HG02938 (cell line): ENCODE measurements at regions not wholly inside any gene's neighbourhood (a gene's known extent, or its start where the extent isn't known, plus 50 kb on each side); places are given as distances from the start of the nearest gene placed in this dataset.
"Not testable (repeated sequence)": the region's sequence is repeated elsewhere in the genome, so short reads cannot be mapped to it uniquely, and the experiment has no call there.

ENCODE experiments used
- ATAC-seq: cut with Tn5 transposase; IDR thresholded peaks from one replicate; pipeline ENCODE4 v1.9.1; 2021; ENCODE audit warnings: mild to moderate bottlenecking, moderate library complexity; ENCODE audit not compliant: unreplicated experiment

DNA sequence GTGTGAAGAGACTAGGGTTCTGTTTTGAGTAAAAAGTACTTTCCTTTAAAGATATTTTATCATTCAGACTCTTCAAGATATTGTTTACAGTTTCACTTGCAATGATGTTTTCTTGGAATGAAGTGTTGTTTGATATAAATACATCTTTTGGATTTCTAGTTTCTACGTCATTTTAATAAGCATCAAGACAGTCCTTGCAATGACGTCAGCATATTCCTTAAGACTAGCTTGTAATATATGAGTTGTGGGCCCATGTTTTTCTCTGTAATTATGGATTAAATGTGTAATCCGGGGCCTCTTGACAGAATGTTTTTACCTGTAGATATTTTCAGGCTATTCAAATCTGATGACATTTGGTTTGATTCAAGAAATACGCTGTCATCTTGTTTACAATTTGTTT, 66.1 kb downstream of the RBMX2 start:
- no peak for ATAC-seq

DNA sequence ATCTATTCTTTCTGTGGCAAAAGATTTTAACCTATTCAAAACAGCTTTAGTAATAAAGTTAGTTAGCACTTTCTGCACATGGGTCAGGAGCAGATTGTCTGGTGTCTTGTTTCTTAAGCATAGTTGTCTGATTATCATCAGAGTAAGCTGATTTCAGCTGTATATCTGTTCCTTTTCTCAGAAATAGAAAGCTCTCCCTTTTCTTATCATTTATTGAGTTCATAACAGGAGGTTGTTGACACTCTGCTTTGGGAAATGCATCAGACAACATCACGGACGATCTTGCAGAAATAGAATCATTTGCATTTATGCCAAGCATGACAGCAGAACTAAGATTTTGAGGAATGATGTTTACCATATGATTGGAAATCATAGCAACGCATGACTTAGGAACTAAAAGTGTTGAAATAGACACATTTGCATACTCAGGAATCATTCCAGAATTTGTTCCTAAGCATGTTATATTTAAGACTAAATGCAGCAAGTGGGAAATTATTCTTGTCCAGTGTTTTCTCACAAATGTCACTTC, 66.7 kb downstream of the RBMX2 start:
- no peak for ATAC-seq

DNA sequence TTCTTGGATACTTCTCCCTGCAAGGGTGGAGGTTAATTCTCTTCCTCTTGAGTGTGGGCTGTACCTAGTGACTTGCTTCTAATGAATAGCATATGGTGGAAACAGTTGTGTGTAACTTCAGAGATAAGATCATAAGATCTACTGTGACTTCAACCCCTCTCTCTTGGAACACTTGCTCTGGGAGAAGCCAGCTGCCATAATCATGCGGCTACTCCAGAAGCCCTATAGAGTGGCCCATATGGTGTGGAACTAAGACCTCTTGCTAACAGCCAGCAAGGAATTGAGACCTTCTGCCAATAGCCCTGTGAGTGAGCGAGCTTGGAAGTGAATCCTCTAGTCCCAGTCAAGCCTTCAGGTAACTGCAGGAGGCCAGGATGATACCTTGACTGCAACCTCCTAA, 81.1 kb downstream of the RBMX2 start:
- ATAC-seq: no peak

DNA sequence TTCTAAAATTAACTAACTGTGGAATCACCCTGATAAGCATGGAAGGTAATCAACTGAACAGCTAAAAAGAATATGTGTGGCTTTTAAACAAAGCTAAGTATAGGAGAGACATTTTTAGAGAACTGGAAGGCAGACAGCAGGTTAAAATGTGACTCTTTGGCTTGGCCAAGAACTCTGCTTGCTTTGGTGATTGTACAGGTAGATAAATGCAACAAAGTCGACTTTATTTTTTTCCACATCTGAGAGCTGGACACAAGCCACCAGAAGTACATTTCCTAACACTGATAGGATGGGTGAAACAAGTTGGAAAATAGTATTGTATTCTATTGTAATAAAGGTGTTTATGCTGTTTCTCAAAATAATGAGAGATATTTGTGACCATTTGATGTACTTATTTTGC, 84.1 kb downstream of the RBMX2 start:
- ATAC-seq: no peak

DNA sequence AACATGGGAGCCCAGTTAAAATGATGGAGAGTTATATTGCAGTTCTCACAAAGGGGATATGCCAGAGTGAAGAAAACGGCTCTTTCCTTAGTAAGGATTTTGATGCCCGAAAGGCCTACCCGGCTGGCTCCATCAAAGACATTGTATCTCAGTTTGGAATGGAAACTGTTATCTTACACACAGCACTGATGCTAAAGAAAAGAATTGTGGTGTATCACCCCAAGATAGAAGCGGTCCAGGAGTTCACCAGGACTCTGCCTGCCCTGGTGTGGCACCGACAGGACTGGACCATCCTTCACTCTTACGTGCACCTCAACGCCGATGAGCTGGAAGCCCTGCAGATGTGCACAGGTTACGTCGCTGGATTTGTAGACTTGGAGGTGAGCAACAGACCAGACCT, 93.7 kb downstream of the RBMX2 start:
- ATAC-seq: not testable (repeated sequence)

- ATAC-seq: no peak
Measured at GRCh38 chrX:130497531-130497930, 95.7 kb downstream of the RBMX2 start.

GRCh38 chrX:130498653-130499274, 97.0 kb downstream of the RBMX2 start:
- no peak for ATAC-seq

DNA sequence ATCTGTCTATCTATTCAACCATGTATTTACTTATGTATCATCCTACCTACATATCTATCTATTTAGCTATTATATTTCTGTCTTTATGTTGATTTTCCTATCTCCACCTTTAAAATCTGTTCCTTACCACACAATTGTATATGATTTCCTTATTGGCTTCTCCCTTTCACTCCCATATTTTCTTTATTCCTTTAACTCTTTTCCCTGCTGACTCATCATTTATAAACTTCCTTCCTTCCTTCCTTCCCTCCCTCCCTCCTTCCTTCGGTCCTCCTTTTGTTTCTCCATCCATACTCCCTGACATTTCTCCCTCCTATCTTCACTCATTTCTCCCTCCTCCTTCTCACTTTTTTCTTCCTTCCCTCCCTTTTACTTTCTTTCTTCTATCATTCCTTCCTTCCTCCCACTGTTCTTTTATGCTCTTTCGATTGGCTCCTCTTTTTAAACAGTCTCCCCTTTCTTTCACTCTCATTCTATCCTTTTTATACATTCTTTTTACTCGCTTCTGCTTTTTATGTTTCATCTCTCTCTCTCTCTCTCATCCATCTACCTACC, 100.3 kb downstream of the RBMX2 start:
- no peak for ATAC-seq

DNA sequence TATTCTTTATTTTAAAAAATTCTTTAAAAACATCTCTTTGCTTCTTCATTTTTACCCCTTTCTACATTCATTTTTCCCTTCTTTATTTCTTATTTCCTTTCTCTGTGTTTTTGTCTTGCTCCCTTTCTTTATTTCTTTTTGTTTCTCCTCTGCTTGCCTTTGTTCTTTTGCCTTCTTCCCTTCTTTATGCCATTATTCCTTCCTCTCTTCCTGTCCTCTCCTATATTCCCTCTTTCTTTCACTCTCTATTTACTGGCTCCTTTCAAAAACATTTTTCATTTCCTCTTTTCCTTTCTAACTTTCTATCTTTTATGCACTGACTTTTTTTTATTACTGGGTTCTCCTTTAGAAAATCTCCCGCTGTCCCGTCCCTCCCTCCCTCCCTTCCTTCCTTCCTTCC, 102.2 kb downstream of the RBMX2 start:
- no peak for ATAC-seq

DNA sequence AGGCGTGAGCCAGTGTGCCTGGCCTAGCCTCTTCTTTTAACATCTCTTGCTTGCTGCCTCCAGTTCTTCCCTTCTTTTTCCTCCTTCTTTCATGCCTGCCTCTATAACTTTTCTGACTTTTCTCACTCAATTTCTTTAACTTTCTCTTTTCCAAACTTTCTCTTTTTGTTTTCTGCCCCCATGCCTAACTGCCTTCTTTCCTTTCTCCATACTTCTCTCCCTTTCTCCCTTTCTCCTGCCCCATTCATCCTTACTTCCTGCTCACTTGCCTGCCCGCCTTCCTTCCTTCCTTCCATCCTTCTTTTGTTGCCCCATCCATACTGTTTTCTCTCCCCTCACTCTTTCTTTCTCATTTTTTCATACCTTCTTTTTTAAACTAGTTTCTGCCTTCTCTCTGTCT, 105.2 kb downstream of the RBMX2 start:
- no peak for ATAC-seq

- ATAC-seq: not testable (repeated sequence)
Measured at GRCh38 chrX:130512534-130512933, 110.7 kb downstream of the RBMX2 start.

- no peak for ATAC-seq
Measured at GRCh38 chrX:130516123-130516522, 114.3 kb downstream of the RBMX2 start.

DNA sequence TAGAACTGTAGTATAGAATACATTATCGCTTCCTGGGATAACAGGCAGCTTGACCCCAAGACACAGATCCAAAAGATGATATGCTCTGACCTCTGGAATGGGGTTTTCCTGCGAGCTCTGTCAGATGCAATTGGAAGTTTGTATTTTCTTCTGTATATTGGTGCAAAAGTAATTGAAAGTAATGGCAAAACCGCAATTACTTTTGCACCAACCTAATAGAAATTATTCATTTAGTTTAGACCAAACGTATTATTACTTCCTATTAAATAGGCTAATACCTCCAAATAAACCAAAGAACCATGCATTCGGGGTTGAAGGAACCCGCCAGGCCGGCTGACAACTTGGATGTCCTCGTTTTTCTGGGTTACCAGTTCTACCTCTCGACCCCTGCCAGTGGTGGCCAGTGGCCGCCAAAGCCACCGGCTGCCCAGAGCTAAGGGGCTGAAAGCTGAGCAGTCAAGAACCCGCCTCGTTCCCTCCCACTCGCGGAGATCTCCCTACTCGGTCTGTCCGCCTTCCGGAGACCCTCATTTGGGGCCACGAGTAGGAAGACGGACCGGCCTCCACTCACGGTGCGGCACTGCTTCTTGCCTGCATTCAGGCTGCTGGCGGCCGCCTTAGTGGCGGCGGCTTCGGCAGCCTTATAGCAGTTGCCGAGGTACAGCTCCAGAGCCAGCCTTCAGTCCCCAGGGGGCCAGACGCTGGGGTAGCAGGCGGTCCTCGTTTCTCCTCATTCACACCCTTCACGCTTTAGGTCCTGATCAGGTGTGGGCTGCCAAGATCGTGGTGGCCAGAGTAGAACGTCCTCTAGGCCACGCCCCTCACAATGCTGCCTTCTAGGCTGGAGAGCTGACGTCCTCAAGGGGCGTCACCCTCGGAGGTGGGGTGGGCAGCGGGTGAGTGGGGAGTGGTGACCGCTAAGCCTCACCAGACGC, 121.9 kb downstream of the RBMX2 start:
- peak; percentile 56 for ATAC-seq

DNA sequence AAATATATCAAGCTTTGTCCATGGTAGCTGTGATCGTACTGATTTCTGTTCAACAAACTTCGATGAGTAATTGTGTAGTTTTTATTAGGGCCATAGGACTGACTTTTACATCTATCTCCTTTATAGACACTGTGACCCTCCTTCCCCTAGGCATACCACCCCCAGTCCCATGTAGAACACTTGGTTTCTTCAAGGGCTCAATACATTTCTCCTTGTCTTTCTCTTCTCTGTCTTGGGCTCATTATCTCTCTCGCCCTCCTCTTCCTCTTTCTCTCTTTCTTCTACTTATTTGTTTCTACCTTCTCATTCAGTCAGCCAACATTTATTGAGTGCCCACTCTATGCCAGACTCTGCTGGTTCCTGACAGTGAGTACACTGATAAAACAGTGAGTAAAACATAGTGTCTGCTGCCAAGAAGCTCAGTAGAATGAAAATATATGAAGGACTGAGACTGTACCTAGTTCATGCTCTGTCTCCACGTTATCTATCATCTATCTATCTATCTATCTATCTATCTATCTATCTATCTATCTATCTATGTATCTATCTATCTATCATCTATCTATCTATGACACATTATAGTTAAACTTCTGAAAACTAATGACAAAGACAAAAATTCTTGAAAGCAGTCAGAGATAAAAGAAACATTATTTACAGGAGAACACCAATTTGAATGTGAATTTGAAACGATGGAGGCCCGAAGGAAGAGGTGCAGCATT, 122.8 kb downstream of the RBMX2 start:
- no peak for ATAC-seq

DNA sequence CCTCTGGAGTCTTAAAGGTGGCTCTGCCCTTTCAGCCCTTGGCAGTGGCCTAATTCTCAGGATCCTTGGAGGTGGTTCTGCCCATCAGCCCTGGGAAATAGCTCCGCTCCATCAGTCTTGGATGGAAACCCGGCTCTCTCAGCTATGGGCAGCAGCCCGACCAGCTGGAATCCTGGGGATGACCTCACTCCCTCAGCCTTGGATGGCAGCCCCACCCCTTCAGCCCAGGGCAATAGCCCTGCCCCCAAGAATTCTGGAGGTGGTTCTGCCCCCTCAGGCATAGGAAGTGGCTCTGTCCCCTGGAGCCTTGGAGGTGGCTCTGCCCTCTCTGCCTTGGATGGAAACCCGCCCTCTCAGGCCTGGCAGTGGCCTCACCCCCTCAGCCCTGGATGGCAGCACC, 127.7 kb downstream of the RBMX2 start:
- no peak for ATAC-seq

DNA sequence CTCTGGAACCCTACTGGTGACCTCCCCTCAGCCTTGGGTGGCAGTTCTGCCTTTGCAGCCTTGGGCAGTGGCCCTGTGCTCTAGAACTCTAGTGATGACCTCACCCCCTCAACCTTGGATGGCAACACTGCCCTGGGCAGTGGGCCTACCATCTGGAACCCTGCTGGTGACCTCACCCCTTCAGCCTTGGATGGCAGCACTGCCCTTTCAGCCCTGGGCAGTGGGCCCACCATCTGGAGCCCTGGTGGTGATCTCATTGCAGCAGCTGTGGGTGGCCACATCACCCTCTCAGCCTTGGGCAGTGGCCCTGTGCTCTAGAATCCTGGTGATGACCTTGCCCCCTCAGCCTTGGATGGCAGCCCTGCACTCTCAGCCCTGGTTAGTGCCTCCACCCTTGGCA, 129.3 kb downstream of the RBMX2 start:
- ATAC-seq: no peak

- peak; percentile 52 for ATAC-seq
Measured at GRCh38 chrX:130539721-130540321, 138.0 kb downstream of the RBMX2 start.

DNA sequence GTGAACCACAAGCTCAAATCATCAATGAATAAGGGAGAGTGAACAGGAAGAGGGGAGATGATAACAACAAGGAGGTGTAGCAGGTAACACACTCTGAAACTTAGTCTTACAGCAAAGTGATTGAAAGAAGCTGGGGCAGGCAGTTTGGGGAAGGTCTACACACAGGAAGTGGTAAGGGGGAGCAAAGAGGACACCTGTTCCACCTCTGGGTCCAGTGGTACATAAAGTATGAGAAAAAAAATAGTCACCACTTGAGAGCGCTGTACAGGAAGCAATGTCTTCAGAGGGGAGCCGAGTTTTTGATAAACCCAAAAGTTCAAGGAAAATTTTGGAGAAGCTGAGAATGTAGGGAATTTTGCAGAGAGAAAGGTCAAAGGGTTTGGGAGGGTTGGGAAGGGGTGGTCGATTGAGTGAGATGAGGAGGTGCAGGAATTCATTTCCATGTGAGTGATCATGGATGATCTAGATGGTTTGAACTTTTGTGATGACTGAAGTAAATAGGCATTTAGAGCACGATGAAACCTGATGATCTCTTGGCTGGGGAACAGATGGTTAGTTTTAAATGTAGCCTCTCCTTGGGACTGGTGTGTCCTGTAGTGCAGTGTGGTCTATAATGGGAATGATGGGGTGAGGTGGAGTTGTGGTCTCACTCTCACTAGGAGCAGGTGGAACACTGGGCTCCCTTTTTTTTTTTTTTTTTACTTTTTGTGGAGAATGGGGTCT, 142.0 kb downstream of the RBMX2 start:
- no peak for ATAC-seq

DNA sequence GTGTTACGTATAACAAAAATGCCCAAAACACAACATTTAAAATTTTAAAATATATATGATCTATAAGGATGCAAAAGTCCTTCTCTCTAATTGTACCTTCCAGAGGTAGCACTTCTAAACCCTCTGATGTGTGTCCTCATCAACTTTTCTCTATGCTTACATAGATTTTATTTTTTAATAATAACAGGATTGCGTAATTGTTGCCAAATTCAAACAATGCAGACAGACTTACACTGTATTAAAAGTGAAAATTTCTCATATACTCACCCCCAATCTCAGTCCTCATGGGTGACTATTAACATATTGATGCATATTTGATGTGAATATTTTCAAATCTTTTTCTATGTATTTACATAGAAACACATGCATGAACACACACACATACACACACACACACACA, 144.0 kb downstream of the RBMX2 start:
- no peak for ATAC-seq

GRCh38 chrX:130549382-130549781, 147.6 kb downstream of the RBMX2 start:
- ATAC-seq: not testable (repeated sequence)
